Activated CD8-positive, alpha-beta memory T cell treated with anti-CD3 and anti-CD28 coated beads for 4 hours (primary cell): ENCODE measurements at regions not wholly inside any gene's neighbourhood (a gene's known extent, or its start where the extent isn't known, plus 50 kb on each side); places are given as distances from the start of the nearest gene placed in this dataset.

Experiments used
- DNase-seq, 2 donors: peaks; one replicate each; pipeline ENCODE4 v3.0.0-alpha.2; 2020; ENCODE audit warnings: low read depth in 2 of 2

DNA sequence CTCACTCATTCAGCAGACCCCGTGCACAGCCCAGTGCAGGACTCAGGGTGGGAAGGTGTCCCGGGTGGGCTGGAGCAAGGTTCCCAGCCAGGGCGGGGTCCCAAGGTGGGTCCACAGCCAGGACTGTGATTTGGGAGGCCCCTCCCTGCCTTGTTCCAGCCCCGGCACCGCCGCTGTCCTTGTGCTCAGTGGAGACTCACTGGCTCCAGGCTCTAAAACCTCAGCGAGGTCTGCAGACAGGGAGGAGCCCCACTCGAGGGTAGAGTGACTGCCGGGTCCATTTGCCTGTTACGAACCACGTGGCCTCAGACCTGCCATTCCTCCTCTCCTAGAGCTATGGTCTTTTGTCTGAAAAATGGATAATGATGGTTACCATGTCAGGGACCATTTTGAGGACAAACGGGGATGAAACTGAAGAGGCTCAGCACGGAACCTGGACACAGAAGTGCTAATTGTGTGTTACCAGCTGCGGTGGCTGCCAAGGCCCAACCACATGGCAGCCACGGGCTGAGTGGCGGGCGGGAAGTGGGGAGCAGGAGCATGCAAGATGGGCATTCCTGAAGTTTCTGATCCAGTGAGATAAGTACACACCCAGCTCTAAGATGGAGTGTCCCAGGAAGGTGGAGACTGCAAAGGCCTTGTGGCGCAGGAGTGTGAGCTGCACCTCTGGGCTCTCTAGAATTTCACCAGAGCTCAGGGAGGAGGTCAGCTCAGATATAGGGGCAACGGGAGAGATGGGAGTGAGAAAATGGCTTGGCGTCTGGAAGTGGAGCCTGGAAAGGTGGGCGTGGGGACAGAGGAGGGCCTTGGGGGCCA is 317.6 kb downstream of the SEC14L1 start:
- no peak for DNase-seq

DNA sequence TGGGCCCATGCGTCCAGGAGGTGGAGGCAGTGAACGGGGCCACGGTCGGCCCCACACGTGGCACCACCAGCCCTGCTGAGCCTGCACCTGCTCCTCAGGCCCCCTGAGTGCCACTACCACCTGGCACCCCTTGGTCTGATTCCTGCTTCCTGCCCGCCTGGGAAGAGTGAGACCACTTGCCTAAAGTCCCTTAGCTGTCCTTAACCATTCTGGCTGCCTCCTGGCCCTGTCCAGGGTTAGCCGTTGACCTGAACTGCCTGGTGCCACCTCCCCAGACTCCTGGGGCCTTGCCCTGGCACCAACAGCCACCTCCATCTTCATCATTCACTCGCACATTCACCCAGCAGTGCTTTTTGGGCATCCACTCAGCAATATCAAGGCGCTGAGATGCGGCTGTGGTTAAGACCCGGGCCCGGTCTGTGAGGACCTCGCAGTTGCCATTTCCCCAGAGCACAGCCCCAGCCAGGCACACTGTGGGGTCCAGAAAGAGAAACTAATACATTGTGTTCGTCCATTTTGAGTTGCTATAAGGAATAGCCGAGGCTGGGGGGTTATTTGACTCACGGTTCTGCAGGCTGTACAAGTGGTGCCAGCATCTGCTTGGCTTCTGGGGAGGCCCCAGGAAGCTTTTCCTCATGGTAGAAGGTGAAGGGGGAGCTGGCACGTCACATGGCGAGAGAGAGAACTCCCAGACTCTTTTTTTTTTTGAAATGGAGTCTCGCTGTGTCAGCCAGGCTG is 318.4 kb downstream of the SEC14L1 start:
- no peak for DNase-seq

DNA sequence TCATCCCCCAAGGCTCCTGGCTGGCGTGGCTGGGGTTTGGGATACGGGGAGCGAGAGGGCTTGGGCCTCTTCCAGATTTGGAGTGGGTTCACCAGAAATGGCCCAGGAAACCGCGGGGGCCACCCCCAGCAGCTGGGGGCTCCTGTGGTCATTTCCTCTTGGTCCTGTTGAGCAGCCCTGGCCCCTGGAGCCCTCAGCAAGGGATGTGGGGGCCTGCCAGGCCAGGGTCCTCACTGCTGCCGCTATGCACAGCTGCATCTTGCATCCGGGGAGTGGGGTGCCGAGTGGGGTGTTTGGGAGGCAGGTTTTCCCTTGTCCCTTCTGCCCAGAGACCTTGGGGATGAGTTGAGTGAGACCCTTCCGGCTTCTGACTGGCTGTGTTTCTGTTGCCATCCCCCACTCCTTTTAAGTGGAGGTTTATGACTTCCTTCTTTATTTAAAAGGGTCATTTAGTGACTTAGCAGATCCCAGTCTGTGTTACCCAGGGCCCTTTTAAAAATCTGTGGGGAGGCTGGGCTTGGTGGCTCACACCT is 319.8 kb downstream of the SEC14L1 start:
- no peak for DNase-seq

DNA sequence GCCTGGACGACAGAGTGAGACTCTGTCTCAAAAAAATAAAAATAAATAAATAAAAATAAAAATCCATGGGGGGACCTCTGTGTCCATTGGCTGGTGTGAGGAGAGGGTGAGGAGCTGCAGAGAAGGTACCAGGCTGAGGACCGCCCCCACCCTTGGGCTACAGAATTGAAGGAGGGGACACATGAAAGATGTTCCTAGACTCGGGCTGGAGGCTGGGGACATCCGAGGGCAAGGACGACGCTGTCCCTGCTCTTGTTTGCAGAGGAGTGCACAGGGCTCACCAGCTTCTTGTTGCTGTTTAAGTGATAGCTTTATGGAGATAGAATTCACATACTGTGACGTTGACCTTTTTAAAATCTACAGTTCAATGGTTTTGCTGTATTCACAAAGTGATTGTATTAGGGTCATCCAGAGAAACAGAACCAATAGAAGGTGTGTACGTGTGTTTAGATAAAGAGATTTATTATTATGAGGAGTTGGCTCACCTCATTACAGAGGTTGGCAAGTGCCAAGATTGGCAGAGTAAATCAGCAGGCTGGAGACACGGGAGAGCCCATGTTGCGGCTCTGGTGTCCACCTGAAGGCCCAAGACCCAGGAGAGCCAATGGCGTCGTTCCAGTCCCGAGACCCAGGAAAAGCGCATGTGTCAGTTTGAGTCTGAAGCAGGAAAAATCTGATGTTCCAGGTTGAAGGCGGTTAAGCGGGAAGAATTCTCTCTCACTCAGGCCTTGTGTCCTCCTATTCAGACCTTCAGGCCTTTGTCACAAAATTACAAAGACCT is 320.7 kb downstream of the SEC14L1 start:
- no peak for DNase-seq

DNA sequence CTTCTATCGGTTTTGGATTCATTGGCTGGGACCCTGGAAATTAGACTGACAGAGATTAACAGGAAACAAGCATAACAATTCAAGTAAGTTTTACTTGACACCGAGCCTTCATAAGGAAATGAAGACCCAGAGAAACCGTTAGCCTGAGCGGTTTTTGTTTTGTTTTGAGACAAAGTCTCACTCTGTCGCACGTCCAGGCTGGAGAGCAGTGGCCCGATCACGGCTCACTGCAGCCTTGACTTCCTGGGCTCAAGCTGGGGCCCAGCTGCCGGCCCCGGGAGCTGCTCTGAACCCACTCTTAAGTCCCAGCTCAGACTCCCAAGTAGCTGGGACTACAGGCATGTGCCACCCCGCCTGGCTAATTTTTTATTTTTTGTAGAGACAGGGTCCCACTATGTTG is 321.3 kb downstream of the SEC14L1 start:
- no peak for DNase-seq

DNA sequence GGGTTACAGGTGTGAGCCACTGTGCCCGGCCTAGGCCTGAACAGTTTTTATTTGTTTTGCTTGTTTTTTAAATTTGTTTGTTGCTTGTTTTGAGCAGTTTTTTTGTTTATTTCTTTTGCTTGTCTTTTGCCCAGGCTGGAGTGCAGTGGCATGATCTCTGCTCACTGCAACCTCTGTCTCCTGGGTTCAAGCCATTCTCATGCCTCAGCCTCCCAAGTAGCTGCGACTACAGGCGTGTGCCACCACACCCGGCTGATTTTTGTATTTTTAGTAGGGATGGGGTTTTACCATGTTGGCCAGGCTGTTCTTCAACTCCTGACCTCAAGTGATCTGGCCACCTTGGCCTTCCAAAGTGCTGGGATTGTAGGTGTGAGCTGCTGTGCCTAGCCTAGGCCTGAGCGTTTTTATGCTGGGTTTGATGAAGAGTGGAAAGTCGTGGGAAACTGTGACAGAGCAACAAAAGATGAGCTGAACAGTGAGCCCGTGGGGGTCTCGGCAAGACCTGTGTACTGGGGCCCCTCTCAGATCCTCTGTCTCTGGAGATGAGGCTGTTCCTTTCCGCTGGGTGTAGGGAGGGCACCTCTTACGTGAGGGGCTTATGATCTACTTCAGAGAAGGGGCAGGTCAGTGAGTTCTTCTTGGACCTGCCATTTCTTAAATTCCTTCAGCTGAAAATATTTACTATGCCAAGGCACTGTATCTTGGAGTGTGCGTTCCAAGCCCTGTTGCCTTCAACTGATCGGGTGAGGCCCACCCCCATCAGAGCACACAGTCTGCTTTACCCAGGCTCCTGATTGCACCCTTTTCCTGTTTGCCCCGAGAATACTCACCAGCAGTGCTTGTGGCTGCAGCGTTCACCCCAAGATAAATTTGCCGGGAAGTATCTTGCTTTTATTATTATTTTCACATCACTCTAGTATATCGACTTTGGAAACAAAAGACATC is 322.1 kb downstream of the SEC14L1 start:
- no peak for DNase-seq

DNA sequence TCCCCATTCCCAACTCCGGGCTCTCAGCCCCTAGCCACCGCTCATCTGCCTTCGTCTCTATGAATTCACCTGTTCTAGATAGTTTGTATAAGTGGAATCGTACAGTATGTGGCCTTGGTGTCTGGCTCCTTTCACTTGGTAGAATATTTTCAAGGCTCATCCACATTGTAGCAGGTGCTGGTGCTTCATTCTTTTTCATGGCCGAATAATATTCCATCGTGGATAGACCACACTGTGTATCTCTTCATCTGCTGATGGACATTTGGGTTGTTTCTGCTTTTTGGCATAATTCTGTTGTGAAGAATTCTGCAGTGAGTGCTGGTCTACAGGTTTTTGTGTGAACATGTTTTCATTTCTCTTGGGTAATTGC is 324.2 kb downstream of the SEC14L1 start:
- DNase-seq = no peak

DNA sequence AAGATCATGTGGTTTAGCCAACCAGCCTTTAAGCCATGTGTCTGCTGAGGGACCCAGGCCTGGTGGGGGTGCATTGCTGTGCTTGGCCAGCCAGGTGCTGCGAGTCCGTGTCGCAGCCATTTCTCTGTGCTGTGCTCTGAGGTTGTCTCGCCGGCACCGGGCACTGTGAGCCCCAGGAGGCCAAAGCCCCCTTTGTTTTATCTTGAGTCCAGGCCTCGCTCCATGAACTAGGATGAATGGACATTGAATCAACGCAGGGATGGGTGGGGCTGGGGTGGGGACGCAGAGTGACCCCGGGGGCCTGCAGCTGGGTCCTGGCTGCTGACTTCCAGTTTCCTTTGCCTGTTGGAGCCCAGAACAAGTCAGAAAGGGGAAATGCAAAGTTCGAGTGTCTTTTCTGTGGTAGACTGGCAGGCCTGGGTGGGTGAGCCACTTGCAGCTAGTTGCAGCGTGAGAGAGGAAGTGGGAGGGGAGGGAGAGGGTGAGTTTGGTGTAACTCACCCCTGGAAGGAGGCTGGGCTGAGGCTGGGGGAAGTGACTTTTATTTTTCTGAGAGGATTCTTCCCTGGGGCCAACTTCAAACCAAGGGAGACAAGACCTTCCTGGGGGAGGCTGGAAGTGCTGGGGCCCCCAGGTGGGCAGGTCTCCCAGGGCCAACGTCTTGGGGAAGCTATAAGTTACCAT is 324.7 kb downstream of the SEC14L1 start:
- DNase-seq = peak; percentile 58 to 67

DNA sequence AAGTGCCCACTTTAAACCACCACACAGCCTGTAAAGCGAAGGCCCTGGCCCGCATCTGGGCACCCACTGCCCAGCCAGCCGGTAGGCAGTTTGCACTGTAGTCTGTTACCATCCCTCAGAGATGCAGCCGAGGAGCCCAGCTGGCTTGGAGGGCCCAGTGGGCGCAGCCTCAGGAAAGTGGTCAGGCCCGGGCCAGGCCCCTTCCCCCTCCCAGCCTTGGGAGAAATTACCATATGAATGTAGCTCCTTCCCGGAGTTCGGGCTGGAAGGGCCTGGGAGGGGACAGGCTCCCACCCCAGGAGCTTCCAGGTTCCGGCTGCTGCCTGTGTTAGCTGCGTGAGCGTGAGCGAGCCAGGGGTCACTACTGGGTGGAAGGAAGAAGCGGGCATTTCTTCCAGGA is 325.4 kb downstream of the SEC14L1 start:
- no peak for DNase-seq

DNA sequence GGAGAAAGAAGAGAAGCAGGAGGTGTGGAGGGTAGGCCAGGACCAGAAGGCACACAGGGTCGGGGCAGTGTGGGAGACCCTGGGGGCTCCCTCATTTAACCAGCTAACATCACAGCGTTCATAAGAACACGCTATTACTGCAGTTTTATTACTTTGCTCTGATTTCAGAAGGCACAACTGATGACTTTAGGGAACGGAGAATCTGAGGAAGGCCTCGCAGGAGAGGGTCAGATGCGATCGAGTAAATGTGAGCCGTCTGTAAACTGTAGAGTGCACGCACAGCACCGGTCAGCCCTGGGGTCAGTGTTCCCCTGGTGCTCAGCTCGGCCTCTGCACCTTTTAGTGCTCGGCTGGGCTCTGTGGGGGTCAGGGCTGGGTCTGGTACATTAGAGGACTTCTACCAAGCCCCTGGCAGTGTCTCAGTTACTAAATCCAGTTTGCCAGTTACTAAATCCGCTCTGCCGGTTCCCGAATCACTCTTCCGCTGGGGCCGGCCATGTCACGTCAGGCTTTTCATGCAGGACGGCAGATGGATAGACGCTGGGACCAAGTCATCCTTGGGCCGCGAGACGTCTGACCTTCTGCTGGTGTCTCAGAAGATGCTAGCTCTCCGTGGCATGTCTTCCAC is 325.9 kb downstream of the SEC14L1 start:
- no peak for DNase-seq

DNA sequence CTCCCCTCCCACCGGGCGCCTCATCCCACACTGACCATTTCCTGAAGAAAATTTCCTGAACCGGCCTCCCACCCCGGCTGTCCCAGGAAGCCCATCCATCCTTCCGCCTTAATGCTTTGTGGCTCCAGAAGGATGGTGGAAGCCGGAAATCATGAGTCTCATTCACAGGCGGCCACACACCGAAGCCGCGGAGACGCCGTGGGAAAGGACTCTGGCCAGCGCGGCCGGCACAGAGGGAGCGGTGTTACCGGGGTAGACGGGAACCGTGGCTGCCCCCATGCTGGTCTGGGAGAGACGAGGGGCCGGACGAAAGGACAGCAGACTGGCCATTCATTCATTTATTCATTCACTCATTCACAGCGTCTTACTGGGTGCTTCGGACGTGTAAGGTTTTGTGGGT is 326.8 kb downstream of the SEC14L1 start:
- no peak for DNase-seq

DNA sequence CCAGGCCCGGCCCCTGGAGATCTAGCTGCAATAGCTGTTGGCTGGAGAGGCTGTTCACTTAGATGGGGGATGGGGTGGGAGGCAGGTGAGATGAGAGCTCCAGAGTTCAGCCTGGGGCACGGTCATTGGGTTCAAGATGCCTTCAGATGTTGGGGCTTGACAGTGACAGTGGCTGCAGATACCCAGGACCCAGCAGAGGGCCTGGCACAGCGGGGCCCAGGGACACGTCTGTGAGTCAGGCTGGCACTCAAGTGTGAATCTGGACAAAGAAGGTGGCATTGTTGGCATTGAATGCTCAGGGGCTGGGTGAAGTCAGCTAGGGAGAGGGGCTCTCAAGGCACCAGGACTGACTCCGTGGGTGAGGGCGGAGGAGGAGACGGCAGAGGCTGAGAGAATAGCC is 328.1 kb downstream of the SEC14L1 start:
- no peak for DNase-seq

DNA sequence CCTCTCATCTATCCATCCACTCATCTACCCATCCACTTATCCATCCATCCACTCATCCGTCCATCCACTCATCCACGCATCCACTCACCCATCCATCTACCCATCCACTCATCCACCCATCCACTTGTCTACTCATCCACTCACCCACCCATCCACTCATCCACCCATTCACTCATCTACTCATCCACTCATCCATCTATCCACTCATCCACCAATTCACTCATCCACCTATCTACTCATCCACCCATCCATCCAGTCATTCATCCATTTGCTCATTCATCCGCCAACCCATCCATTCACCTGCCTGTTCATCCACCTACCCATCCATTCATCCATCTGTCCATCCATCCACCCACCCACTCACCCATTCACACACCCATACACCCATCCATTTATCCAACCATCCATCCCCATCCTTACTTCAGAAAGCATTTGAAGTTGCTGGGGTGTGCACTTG is 329.6 kb downstream of the SEC14L1 start:
- DNase-seq = no peak

DNA sequence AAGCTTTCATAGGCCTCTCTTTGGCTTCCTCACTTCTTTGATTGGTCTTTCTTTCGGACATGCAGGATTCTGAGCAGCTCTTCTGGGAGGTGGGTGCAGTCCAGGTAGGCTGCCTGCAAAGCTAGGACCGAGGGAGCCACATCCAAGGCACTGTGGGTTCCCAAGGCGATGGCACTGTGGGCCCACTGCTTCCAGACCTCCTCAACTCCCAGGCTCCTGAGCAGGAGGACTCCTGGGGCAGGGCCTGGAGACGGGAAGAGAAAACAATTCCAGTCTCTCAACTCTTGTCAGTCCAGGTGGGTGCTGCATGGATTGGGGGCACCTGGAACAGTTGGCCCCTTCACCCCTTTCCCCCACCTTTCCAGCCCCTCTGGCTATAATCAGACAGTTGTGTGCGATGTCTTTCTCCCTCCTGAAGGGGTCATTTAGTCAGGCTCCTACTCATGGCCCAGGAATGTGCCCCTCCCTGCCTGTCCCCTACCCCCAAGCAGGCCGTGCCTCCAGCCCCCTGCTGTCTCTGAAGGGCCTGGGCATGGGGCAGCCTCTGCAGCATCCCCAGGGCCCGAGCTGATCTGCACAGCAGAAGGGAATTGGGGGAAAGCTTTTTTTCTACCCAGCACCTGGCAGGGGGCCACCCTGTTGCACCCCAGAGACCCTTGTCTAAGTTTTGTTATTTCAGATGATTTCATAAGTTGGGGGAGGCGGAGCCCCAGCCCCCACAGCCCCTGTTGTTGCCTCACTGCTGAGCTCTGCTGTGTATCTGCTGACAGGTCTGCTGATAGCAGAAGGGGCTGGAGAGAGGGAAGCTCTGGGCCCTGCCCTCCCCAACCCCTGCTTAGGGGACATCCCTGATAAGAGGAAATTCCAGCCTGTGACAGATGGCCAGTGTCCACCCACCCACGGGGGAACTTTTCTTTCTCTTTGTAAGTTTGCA is 330.3 kb downstream of the SEC14L1 start:
- no peak for DNase-seq

DNA sequence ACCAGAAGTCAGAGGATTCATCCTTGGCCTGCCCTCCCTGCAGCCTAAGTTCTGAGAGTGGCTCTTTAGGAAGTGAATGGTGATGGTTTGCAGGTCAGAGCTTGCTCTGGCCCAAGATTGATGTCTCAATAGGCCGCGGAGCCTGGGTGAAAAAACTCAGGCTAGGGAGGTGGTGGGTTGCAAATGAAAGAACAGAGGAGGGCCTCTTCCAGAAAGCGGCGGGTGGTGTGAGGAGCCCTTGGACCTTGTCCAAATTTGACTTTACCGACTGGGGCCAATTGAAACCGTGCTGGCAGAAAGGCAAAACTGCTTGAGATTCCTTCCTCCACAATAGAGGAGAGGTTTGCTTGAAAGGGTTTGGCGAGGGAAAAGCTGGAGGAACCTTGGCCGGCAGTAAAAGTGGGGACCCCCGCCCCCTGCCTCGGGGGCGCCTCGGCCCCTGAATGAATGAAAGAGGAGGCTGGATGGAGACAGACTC is 331.3 kb downstream of the SEC14L1 start:
- no peak for DNase-seq

DNA sequence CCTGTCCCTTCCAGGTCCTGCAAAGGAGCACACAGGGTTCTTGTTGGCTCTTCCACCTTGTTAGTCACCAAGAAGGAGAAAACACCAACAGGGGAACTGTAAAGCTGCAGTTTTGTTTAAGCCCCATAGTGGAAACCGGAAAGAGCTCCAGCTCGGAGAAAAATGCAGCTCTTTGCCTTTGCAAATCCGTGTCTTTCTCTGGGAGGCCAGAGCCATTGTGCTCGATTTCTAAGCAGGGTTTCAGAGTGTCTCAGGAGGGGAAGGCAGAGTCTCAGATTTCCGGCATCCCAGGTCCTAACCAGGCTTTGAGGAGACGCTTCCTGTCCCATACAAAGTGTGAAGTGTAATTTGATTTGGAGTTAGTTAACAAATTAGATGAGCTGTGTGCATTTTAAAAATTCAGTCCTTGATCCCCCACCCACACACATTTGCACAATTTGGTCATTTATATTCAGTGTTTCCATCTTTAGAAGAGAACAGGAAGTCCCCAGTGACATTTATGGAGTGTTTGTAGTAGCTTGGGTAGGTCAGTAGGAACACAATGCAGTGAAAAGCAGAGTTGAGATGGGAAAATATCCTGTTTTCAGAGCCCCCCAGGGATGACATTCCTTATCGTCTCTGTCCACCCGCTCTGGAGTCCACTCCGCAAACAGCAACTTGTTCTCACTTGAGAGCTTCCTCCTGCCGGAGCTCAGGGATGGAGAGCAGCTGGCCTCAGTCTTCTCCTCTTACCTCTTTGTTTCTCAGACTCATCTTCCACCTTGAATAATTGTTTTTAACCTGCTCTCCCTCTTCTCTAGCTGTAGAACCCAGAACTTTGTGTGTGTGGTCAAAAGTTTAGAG is 331.9 kb downstream of the SEC14L1 start:
- DNase-seq = no peak

DNA sequence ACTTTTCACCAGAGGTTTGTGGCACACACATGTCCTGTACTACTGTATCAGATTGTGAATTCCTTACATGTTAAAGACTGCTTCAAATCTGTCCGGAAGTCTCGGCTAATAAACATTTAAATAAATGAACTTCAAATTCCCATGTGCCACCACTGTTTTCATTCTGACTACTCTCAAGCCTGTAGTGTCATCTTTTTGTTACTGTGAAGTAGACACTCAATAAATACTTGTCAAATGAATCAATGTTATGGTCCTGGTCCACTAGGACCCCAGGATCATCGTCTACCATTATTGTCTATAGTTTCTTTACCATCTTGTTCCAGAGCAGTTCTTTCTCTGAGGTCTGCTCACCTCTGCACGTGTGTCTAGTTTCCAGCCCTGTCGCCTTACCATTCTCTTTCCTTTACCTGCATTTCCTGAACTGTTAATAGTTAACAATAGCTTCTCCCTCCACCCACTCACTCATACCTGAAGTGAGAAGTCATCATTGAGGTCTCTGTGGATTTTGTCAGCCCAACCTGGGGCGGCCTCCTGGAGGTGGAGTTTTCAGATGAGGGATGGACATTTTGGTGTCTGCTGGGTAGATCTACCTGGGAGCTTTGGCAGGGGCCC is 333.0 kb downstream of the SEC14L1 start:
- no peak for DNase-seq
